ENCODE measurements at regions not wholly inside any gene's neighbourhood (a gene's known extent, or its start where the extent isn't known, plus 50 kb on each side); places are given as distances from the start of the nearest gene placed in this dataset.

DNA sequence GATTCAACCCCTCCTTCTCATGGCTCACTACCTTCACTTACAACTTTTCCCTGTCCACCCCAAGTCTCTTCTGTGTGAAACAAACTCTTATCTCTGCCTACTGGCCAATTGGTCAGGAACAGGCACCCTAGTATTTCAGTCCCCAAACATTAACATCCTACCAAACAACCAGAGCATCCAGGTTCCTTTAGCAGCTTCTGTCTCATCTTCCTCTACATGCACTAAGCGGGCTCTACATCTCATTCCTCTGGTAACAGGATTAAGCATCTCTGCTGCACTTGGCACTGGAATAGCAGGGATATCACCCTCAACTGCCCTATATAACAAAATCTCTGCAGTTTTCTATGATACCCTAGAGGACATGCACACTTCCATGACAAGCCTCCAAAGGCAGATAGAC lies 116.2 kb downstream of the JRKL start:
- Mint-ChIP-seq H3K27ac (no peak overlapping the region), H3K36me3 (no peaks in the 10 kb centered on the region), H3K4me3 (no peak overlapping the region), H3K27me3 (ENCODE audit: insufficient read depth, low read depth) (no peaks in the 10 kb centered on the region), H3K9me3 (no peaks in the 10 kb centered on the region), H3K4me1 (no peaks in the 10 kb centered on the region)
- H3K79me2 ChIP-seq (ENCODE audit: low read depth): no peaks in the 10 kb centered on the region
- H2AFZ ChIP-seq (replicated peaks): no peak overlapping the region
- H3K9me3 ChIP-seq (ENCODE audit: low read depth): no peaks in the 10 kb centered on the region
- H3K27ac ChIP-seq: no peak overlapping the region
- no peaks in the 10 kb centered on the region for H3K27me3 ChIP-seq
- no peaks in the 10 kb centered on the region for H4K20me1 ChIP-seq (ENCODE audit: low read depth)
- no peak overlapping the region for H3K9ac ChIP-seq
- TF ChIP-seq EZH2 (IDR thresholded peaks at IDR 0.05): no peak
- TF ChIP-seq, protein P1, sequence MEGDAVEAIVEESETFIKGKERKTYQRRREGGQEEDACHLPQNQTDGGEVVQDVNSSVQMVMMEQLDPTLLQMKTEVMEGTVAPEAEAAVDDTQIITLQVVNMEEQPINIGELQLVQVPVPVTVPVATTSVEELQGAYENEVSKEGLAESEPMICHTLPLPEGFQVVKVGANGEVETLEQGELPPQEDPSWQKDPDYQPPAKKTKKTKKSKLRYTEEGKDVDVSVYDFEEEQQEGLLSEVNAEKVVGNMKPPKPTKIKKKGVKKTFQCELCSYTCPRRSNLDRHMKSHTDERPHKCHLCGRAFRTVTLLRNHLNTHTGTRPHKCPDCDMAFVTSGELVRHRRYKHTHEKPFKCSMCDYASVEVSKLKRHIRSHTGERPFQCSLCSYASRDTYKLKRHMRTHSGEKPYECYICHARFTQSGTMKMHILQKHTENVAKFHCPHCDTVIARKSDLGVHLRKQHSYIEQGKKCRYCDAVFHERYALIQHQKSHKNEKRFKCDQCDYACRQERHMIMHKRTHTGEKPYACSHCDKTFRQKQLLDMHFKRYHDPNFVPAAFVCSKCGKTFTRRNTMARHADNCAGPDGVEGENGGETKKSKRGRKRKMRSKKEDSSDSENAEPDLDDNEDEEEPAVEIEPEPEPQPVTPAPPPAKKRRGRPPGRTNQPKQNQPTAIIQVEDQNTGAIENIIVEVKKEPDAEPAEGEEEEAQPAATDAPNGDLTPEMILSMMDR (IDR thresholded peaks at IDR 0.05): no peak
- no peak for TF ChIP-seq EZH2phosphoT487 (IDR thresholded peaks at IDR 0.05)
- no peaks in the 10 kb centered on the region for H3F3A ChIP-seq (ENCODE audit: low read depth)
- no peak overlapping the region for H3K4me3 ChIP-seq
- no peaks in the 10 kb centered on the region for H3K4me1 ChIP-seq
- H3K4me2 ChIP-seq: no peak overlapping the region
- no peaks in the 10 kb centered on the region for H3K36me3 ChIP-seq
- DNase-seq (ENCODE audit: low spot score): no peak

GRCh38 chr11:96506953-96507354 lies 117.1 kb downstream of the JRKL start:
- Mint-ChIP-seq H3K4me3 (no peak overlapping the region), H3K4me1 (no peaks in the 10 kb centered on the region), H3K36me3 (no peaks in the 10 kb centered on the region), H3K27me3 (ENCODE audit: insufficient read depth, low read depth) (no peaks in the 10 kb centered on the region), H3K9me3 (no peaks in the 10 kb centered on the region), H3K27ac (no peak overlapping the region)
- H3K4me1 ChIP-seq: no peaks in the 10 kb centered on the region
- H3K79me2 ChIP-seq (ENCODE audit: low read depth): no peaks in the 10 kb centered on the region
- TF ChIP-seq, protein P1 (IDR thresholded peaks at IDR 0.05): no peak
- no peak for TF ChIP-seq EZH2phosphoT487 (IDR thresholded peaks at IDR 0.05)
- no peak for TF ChIP-seq EZH2 (IDR thresholded peaks at IDR 0.05)
- no peak overlapping the region for H3K27ac ChIP-seq
- H3K9ac ChIP-seq: no peak overlapping the region
- no peak overlapping the region for H3K4me2 ChIP-seq
- H3K4me3 ChIP-seq: no peak overlapping the region
- H3K27me3 ChIP-seq: no peaks in the 10 kb centered on the region
- H4K20me1 ChIP-seq (ENCODE audit: low read depth): no peaks in the 10 kb centered on the region
- DNase-seq (ENCODE audit: low spot score): no peak
- no peaks in the 10 kb centered on the region for H3K9me3 ChIP-seq (ENCODE audit: low read depth)
- H2AFZ ChIP-seq (replicated peaks): no peak overlapping the region
- no peaks in the 10 kb centered on the region for H3F3A ChIP-seq (ENCODE audit: low read depth)
- no peaks in the 10 kb centered on the region for H3K36me3 ChIP-seq

DNA sequence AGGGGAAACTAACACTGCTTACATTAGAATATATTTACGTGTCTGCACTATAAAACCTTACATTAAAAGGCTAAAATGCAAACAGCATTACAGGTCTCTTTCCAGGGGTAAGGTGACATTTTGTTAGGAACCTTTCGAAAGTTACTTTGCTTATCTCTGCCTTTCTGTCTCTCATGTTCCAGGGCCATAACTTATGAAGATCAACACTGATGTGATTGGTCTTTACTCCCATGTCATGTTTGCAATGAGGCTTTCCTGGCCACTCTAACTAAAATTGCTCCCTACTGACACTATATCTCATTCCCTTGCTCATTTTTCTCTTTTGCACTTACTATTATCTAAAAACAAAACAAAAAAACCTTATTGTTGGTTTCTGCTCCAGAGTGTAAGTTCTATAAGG lies 119.0 kb downstream of the JRKL start:
- Mint-ChIP-seq H3K36me3 (no peaks in the 10 kb centered on the region), H3K4me3 (no peak overlapping the region), H3K4me1 (no peaks in the 10 kb centered on the region), H3K27ac (no peak overlapping the region), H3K9me3 (no peaks in the 10 kb centered on the region), H3K27me3 (ENCODE audit: insufficient read depth, low read depth) (no peaks in the 10 kb centered on the region)
- TF ChIP-seq EZH2phosphoT487 (IDR thresholded peaks at IDR 0.05) (no peak), EZH2 (IDR thresholded peaks at IDR 0.05) (no peak)
- TF ChIP-seq, protein P1 (IDR thresholded peaks at IDR 0.05): no peak
- Histone ChIP-seq H3K9ac (no peak overlapping the region), H3K4me2 (no peak overlapping the region), H2AFZ (replicated peaks) (no peak overlapping the region), H4K20me1 (ENCODE audit: low read depth) (no peaks in the 10 kb centered on the region), H3K9me3 (ENCODE audit: low read depth) (no peaks in the 10 kb centered on the region), H3K27ac (no peak overlapping the region), H3F3A (ENCODE audit: low read depth) (no peaks in the 10 kb centered on the region), H3K27me3 (no peaks in the 10 kb centered on the region), H3K4me3 (no peak overlapping the region), H3K79me2 (ENCODE audit: low read depth) (no peaks in the 10 kb centered on the region), H3K36me3 (no peaks in the 10 kb centered on the region), H3K4me1 (no peaks in the 10 kb centered on the region)
- DNase-seq (ENCODE audit: low spot score): no peak

- TF ChIP-seq, protein P1 (IDR thresholded peaks at IDR 0.05): no peak
- no peak for TF ChIP-seq EZH2 (IDR thresholded peaks at IDR 0.05)
- no peak for TF ChIP-seq EZH2phosphoT487 (IDR thresholded peaks at IDR 0.05)
- H3K4me3 ChIP-seq: no peak overlapping the region
- no peaks in the 10 kb centered on the region for H4K20me1 ChIP-seq (ENCODE audit: low read depth)
- H3K4me2 ChIP-seq: no peak overlapping the region
- Mint-ChIP-seq H3K4me3 (no peak overlapping the region), H3K4me1 (no peaks in the 10 kb centered on the region), H3K36me3 (no peaks in the 10 kb centered on the region), H3K27ac (no peak overlapping the region), H3K27me3 (ENCODE audit: insufficient read depth, low read depth) (peaks cover 6% of the 10 kb centered on the region), H3K9me3 (no peaks in the 10 kb centered on the region)
- H2AFZ ChIP-seq (replicated peaks): no peak overlapping the region
- H3K27ac ChIP-seq: no peak overlapping the region
- no peak for DNase-seq (ENCODE audit: low spot score)
- no peaks in the 10 kb centered on the region for H3K9me3 ChIP-seq (ENCODE audit: low read depth)
- no peaks in the 10 kb centered on the region for H3K36me3 ChIP-seq
- no peaks in the 10 kb centered on the region for H3K4me1 ChIP-seq
- no peaks in the 10 kb centered on the region for H3K27me3 ChIP-seq
- H3K9ac ChIP-seq: no peak overlapping the region
- no peaks in the 10 kb centered on the region for H3F3A ChIP-seq (ENCODE audit: low read depth)
- no peaks in the 10 kb centered on the region for H3K79me2 ChIP-seq (ENCODE audit: low read depth)
Measured at GRCh38 chr11:96520939-96521338, 131.1 kb downstream of the JRKL start.
